ENCODE measurements at regions not wholly inside any gene's neighbourhood (a gene's known extent, or its start where the extent isn't known, plus 50 kb on each side); places are given as distances from the start of the nearest gene placed in this dataset.
"Not testable (repeated sequence)": the region's sequence is repeated elsewhere in the genome, so short reads cannot be mapped to it uniquely, and the experiment has no call there.

- no peak for DNase-seq
These were observed 149.2 kb downstream of the MIAT start for GRCh38 chr22:26806445-26807175.

DNA sequence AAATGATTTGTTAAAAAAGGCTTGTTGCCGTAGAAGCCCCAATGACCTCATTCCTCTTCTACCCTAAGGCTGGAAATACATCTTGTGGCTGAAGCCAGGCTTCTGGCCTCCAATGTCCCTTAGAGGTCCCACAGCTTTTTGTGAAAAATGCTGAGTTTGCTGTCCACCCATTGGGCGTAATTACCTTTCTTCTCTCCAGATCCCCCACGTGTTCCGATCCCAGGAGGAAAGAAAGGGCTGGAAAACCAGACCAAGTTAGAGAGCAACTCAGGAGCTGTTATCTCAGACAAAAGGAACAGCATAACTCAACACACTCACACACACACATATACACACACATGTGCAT, 154.2 kb downstream of the MIAT start:
- DNase-seq: no peak

DNA sequence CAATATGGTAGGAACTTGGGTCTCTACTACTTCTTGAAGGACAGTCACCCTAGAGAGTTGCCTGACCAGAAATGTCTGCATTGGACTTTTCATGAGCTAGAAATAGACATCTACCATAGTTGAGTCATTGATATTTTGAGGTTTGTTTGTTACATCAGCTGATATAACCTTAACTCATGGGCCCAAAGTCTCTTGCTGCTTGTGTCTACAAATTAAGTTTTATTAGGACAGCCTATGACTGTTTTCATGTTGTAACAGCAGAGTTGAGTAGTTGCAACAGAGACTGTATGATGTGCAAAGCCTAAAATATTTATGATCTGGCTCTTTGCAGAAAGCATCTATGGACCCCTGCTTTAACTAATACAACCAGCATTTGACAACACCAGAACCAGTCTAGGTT, 155.3 kb downstream of the MIAT start:
- no peak for DNase-seq

GRCh38 chr22:26816726-26817125, 159.3 kb downstream of the MIAT start:
- DNase-seq: no peak

- DNase-seq: no peak
These were observed 160.5 kb downstream of the MIAT start for GRCh38 chr22:26817926-26818325.

DNA sequence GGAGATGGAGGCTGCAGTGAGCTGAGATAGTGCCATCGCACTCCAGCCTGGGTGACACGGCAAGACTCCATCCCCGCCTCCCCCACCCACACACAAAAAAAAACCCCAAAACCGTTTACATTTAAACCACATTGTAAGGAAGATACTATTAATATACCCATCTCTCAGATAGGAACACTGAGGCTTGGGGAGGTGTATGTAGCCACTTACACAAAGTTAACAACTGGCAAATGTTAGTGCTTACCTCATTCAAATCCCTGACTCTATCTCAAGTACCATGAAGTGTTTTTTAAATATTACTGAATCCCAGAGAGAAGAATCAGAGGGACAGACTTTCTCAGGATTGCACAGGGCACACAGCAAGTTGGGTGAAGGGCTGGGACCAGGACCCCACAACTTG, 164.5 kb downstream of the MIAT start:
- DNase-seq: no peak

DNA sequence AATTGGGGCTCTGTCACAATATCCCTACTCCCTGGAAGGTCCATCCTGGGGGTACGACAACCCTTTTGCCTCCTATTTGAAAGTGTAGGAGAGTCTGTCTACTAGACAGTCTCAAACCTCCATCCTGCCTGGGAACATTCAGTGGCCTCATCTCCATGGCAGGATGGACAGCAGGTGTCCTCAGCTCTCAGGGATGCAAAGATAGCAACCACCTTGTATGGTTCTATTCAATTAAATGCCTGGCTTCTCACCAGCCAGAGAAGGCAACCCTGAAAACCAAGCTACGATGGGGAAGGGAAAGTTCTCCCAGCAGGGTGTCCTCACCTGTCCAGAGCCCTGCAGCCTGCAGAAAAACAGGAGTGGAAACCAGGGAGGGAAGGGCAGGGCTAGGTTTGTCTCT, 164.9 kb downstream of the MIAT start:
- DNase-seq: no peak

GRCh38 chr22:26823966-26824365, 166.6 kb downstream of the MIAT start:
- DNase-seq: no peak

DNA sequence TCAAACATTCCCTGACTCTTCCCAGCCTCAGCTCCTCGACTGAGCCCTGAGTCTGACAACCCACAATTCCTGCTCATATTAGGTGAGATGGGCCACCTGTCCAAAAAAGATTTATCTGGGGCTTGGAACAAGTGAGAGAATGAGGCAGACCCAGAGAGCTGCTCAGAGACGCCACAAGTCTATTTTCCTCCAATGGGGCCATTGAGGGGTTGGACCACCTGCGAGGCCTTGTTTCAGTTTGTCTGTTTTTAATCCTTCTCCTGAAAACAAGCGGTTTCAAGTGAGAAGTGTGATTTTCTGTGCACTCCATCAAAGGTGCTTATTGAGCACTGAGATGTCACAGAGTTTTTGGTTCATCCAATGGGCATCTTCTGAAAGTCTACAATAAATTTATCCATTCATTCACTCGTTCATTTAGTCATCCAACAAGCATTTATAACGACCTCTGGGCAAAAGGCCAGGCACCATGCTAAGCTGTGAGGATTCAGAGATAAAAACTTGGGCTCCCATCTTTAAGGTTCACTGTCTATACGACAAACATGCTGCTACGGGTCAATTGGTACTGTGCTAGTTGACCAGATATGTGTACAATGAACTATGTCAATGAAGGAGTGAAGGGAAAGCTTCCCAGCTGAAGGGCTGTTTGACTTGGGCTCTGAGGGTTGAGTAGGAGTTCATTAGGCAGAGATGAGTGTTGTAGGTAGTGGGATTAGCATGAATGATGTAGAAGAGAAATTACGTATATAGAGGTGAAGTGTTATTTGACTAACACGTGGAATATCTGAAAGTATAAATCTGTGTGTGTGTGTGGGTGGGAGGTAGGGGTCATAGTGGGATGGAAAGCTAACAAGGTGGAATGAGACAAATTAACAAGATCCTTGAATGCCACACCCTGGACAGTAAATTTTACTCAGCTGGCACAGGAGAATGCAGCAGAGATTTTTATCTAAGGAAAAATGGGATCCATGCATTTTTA, 168.9 kb downstream of the MIAT start:
- no peak for DNase-seq

- DNase-seq: no peak
These were observed 170.2 kb downstream of the MIAT start for GRCh38 chr22:26827611-26828010.

DNA sequence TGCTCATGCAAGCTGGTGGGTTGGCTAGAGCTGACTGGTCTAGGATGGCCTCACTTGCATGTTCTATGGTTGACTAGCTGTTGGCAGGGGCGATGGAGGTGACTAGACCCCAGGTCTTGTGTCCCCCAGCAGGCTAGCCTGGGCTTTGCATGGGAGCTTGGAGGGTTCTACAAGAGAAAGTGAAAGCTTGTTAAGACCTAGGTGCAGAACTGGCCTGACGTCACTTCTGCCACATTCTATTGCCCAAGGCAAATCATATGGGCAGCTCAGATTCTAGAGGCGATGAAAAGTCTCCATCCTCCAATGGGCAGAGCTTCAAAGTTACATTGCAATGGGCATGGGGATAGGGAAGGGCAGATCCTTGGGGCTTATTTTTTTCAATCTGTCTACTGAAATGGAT, 170.9 kb downstream of the MIAT start:
- DNase-seq: no peak

- DNase-seq: peak; percentile 26
These were observed 173.4 kb downstream of the MIAT start for GRCh38 chr22:26830837-26831236.

GRCh38 chr22:26835023-26835422, 177.6 kb downstream of the MIAT start:
- DNase-seq: peak; percentile 22

GRCh38 chr22:26835929-26836528, 178.6 kb downstream of the MIAT start:
- peak; percentile 44 for DNase-seq

DNA sequence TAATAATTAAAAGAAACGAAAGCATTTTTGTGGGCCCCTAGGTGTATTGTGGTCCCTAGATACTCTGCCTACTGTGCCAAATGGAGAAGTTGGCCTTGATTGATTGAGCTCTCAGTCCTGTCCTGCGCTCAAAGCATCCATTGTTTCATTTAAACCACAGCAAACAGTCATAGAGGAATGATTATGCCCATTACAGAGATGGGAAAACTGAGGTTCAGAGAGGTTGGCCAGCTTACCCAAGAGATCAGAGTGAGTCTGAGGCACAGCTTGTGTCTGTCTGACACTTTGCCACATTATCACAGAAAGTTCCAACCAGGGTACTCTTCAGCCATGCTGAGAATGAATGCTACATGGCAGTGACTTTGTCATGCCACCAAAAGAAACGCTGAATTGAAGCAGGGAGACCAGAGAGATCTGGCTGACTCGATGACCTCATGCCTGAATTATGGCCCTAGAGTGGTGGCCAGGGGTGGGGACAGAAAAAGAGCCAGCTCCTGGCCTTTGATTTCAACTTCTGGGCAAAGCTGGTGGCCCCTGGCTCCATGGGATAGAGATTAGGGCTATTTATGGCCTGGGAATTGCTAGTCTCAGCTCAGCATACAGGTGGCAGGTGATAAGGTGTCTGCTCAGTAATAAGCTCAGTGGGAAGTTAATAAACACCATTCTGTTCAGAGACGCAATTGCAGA, 180.5 kb downstream of the MIAT start:
- DNase-seq: no peak

DNA sequence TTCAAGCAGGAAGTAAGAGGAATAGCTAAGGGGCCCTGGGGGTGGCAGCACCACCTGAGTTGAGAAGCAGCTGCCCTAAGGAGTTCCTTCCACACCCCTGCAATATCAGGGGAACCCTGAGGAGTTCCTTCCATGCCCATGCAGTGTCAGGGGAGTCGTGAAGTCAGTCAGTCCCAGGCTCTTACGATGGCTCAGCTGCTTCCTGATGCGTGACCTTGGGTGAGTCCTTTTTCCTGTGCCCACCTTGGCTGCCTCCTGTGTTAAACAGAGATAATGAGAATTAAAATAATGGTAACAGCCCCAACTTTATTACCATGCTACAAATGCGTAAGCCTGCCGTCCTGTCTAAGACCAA, 181.1 kb downstream of the MIAT start:
- no peak for DNase-seq

DNA sequence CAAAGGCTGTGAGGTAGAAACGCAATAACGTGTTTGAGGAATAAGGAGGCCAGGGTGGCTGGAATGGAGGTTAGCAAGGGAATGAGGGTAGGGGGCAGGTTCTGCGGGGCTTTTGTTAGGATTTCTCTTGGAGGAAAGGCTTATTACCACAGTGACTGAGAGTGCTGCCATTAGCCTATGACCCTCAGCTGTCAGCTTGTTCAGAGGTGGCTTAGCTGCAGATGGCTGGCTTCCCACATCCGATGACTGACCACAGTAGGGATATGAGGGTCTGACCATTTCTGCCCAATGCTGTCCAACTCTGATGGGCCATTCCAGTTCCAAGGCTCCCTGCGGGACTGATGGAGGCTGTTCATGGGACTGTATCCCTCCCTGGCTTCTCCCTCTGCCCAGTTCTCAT, 181.8 kb downstream of the MIAT start:
- no peak for DNase-seq

DNA sequence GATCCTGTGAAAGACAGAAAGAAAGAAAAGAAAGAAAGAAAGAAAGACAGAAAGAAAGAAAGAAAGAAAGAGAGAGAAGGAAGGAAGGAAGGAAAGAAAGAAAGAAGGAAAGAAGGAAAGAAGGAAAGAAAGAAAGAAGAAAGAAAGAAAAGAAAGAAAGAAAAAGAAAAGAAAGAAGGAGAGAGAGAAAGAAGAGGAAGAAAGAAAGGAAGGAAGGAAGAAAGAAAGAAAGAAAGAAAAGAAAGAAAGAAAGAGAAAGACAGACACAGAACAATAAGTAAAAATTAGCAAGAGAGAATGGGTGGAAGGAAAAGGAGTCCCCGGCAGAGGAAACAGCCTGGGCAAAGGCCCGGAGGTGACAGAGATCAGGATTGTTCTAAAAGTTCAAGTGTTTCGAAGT, 183.4 kb downstream of the MIAT start:
- DNase-seq: not testable (repeated sequence)

DNA sequence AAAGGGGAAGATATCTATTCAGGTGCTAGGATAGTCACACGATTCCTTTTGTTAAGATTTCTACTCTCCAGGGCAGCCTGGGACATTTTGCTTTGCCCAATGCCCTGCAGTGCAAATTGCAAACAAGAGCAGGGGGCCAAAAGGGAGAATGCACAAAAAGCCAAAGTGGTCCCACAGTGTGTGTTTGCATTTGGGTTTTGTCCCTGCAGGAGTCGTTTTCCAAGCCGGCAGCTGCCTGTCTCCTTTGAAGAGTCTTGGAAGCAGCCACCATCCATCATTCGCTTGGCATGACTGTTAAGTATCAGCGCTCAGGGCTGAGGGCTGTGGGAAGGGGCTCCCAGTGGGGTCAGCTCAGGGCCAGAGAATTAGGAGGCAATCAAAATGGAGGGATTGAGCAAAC, 184.7 kb downstream of the MIAT start:
- peak; percentile 13 for DNase-seq

GRCh38 chr22:26845021-26845743, 187.8 kb downstream of the MIAT start:
- DNase-seq: peak; percentile 54

GRCh38 chr22:26846076-26846475, 188.7 kb downstream of the MIAT start:
- no peak for DNase-seq

- no peak for DNase-seq
These were observed 189.3 kb downstream of the MIAT start for GRCh38 chr22:26846645-26847044.

- no peak for DNase-seq
These were observed 189.7 kb downstream of the MIAT start for GRCh38 chr22:26847046-26847445.
